DOHH2 (cell line): ENCODE measurements at regions not wholly inside any gene's neighbourhood (a gene's known extent, or its start where the extent isn't known, plus 50 kb on each side); places are given as distances from the start of the nearest gene placed in this dataset.

Source experiments
- H3F3A ChIP-seq: fragments of 200-600 bp; sonication (generic), shearing (Covaris generic); 2 replicates; pipeline ENCODE4 v1.6.0; 2016; ENCODE audit warnings: antibody characterized with exemption, mild to moderate bottlenecking; ENCODE audit not compliant: control insufficient read depth, insufficient read depth
- H3K27ac ChIP-seq: fragments of 200-600 bp; sonication (generic); 2 replicates; pipeline ENCODE4 v1.5.1; 2014; ENCODE audit warnings: low read depth, mild to moderate bottlenecking, low read length, moderate library complexity
- H3K27me3 ChIP-seq: fragments of 200-600 bp; sonication (generic); 2 replicates; pipeline ENCODE4 v1.6.1; 2014; ENCODE audit warnings: mild to moderate bottlenecking, low read length, mixed read lengths; ENCODE audit not compliant: control insufficient read depth
- H3K36me3 ChIP-seq: fragments of 200-600 bp; sonication (generic); 2 replicates; pipeline ENCODE4 v1.6.1; 2014; ENCODE audit warnings: mild to moderate bottlenecking, low read length, moderate library complexity, mixed read lengths; ENCODE audit not compliant: control insufficient read depth
- H3K4me1 ChIP-seq: fragments of 200-600 bp; sonication (generic); 2 replicates; pipeline ENCODE4 v1.6.1; 2014; ENCODE audit warnings: mild to moderate bottlenecking, low read length, mixed read lengths; ENCODE audit not compliant: control insufficient read depth
- H3K4me2 ChIP-seq: fragments of 200-600 bp; sonication (generic); 2 replicates; pipeline ENCODE4 v1.6.0; 2014; ENCODE audit warnings: mild to moderate bottlenecking, low read length, moderate library complexity
- H3K4me3 ChIP-seq: fragments of 200-600 bp; sonication (generic); 2 replicates; pipeline ENCODE4 v1.5.1; 2014; ENCODE audit warnings: mild to moderate bottlenecking, low read length, mixed read lengths
- H3K79me2 ChIP-seq: fragments of 200-600 bp; sonication (generic); 2 replicates; pipeline ENCODE4 v1.6.1; 2014; ENCODE audit warnings: mild to moderate bottlenecking, low read length, mixed read lengths; ENCODE audit not compliant: control insufficient read depth
- H3K9me2 ChIP-seq: fragments of 200-600 bp; sonication (generic); replicated peaks from 2 replicates; pipeline ENCODE4 v1.6.1; 2014; ENCODE audit warnings: mild to moderate bottlenecking, low read length, mixed read lengths; ENCODE audit not compliant: control insufficient read depth
- H3K9me3 ChIP-seq: fragments of 200-600 bp; sonication (generic); 2 replicates; pipeline ENCODE4 v1.6.1; 2014; ENCODE audit warnings: antibody characterized with exemption, low read length, mixed read lengths; ENCODE audit not compliant: control insufficient read depth, insufficient read depth
- H4K20me1 ChIP-seq: fragments of 200-600 bp; sonication (generic); 2 replicates; pipeline ENCODE4 v1.6.0; 2014; ENCODE audit warnings: low read depth, mild to moderate bottlenecking, antibody characterized with exemption, low read length, moderate library complexity; ENCODE audit not compliant: control insufficient read depth, insufficient read depth
- CTCF ChIP-seq: fragments of 200-600 bp; sonication (generic); IDR thresholded peaks from one replicate; pipeline ENCODE4 v1.5.1; 2014; ENCODE audit warnings: antibody characterized with exemption, mild to moderate bottlenecking, low read depth, low read length; ENCODE audit not compliant: poor library complexity, severe bottlenecking
- EZH2phosphoT487 ChIP-seq: fragments of 200-600 bp; sonication (generic); IDR thresholded peaks from 2 replicates; pipeline ENCODE4 v1.6.1; 2017; ENCODE audit warnings: borderline replicate concordance, mild to moderate bottlenecking, antibody characterized with exemption, low read length, moderate library complexity, mixed read lengths

DNA sequence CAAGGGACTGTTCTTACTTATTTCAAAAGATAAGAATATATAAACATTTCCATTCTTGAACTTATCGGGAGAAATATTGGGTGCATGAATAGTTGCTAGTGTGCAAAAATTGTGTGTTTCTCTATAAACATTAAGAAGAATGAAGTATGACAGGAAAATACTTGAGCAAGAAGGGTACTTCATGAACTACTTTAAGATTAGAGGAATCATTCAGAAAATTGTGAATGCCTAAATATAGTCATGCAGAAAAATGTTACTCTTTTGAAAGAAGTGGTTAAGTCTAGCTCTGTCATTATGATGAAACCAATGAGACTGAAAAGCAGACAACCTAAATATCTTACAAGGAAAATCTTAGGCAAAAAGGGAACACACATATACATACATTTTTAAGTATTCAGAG is 207.8 kb upstream of the PCDH18 start:
- Histone ChIP-seq H3F3A (no peaks in the 10 kb centered on the region), H4K20me1 (no peaks in the 10 kb centered on the region), H3K9me3 (no peaks in the 10 kb centered on the region), H3K27ac (no peak overlapping the region), H3K4me2 (no peak overlapping the region), H3K27me3 (no peaks in the 10 kb centered on the region), H3K4me1 (no peaks in the 10 kb centered on the region), H3K36me3 (no peaks in the 10 kb centered on the region), H3K9me2 (no peaks in the 10 kb centered on the region), H3K79me2 (no peaks in the 10 kb centered on the region), H3K4me3 (no peak overlapping the region)
- TF ChIP-seq EZH2phosphoT487 (no peak), CTCF (no peak)

DNA sequence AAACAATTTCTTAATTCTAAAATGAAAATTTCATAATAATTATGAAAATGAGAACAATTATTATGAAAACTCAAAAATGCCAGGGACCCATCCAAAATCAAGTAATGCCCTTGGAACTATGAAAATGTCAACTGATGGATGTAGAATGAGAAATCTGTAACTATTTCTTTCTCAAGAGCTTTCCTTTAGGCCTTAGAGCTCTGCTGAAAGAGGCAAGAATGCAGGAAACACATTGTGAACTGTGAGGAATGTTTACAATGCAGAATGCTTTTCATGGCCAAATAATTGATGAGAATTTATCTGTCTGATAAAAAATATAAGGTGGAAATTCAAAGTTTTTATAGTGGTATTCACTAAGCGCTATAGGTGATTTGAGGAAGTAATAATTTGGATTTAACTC is 207.1 kb upstream of the PCDH18 start:
- no peak overlapping the region for H3K4me3 ChIP-seq

DNA sequence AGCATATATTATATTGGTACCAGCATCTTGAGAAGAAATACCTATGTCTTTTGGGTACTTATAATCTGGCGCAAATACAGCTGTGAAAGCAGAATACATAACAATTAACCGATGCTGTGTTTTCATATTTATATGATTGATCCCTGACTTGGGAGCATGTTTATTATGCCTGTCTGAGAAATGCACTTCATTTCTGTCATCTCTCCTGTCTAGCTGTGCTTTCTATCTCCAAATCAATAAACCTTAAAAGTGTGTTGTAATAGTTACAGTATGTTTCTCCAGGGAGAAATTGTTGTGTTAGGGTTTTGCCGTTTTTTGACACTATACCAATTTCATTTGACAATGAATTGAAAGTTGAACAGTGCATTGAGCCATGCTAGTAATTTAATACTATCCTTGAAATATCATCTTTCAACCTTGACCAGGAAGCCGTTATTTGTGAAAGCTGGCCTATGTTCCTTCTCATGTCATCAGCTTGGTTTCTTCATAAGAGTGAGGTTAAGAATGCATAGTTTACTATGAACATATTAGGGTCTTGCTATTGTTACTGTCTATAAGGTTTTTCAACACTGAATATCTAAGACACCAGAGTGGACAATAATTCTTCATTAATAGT is 206.2 kb upstream of the PCDH18 start:
- Histone ChIP-seq H3K27me3 (no peaks in the 10 kb centered on the region), H3K36me3 (no peaks in the 10 kb centered on the region), H3F3A (no peaks in the 10 kb centered on the region), H3K4me2 (no peak overlapping the region), H3K79me2 (no peaks in the 10 kb centered on the region), H3K27ac (no peak overlapping the region), H3K9me3 (no peaks in the 10 kb centered on the region), H3K4me1 (no peaks in the 10 kb centered on the region), H4K20me1 (no peaks in the 10 kb centered on the region), H3K4me3 (no peak overlapping the region), H3K9me2 (no peaks in the 10 kb centered on the region)
- no peak for TF ChIP-seq EZH2phosphoT487
- TF ChIP-seq CTCF, result no peak

More for the DNA sequence above, 207.1 kb upstream of the PCDH18 start:
- TF ChIP-seq CTCF, result no peak
- no peak for TF ChIP-seq EZH2phosphoT487
- no peaks in the 10 kb centered on the region for H3K4me1 ChIP-seq
- H3K36me3 ChIP-seq, result no peaks in the 10 kb centered on the region
- H3K27ac ChIP-seq, result no peak overlapping the region
- no peaks in the 10 kb centered on the region for H3K9me3 ChIP-seq
- H3K4me2 ChIP-seq, result no peak overlapping the region
- H3F3A ChIP-seq, result no peaks in the 10 kb centered on the region
- no peaks in the 10 kb centered on the region for H3K9me2 ChIP-seq
- H3K27me3 ChIP-seq, result no peaks in the 10 kb centered on the region
- H4K20me1 ChIP-seq, result no peaks in the 10 kb centered on the region
- no peaks in the 10 kb centered on the region for H3K79me2 ChIP-seq
